PC-9 (cell line): ENCODE measurements at regions not wholly inside any gene's neighbourhood (a gene's known extent, or its start where the extent isn't known, plus 50 kb on each side); places are given as distances from the start of the nearest gene placed in this dataset.

Experiments used
- BruUV-seq: library from RNA; stranded (reverse); fragments of 400-500 nt; replicated peaks from 2 replicates; lab custom pipeline; 2021; lab: Mats Ljungman, UMichigan
- CTCF ChIA-PET: fragments of 300-600 bp; sonication (Branson Sonifier 250); formaldehyde crosslinking; loops from one replicate; lab custom pipeline; 2022; ENCODE audit warnings: antibody characterized with exemption; lab: Charles Lee
- POLR2A ChIA-PET: fragments of 300-600 bp; sonication (Branson Sonifier 250); formaldehyde crosslinking; loops from one replicate; lab custom pipeline; 2022; ENCODE audit warnings: antibody characterized with exemption; ENCODE audit not compliant: unreplicated experiment; lab: Charles Lee
- DNase-seq, 2 experiments: peaks; one replicate each; pipeline versions ENCODE4 v3.0.0 to v3.0.0-alpha.2; 2015 to 2022; ENCODE audit warnings: mixed read lengths in 1 of 2
- H2AFZ ChIP-seq: fragments of 200-600 bp; sonication (generic); 2 replicates; pipeline ENCODE4 v1.8.1; 2017; ENCODE audit warnings: antibody characterized with exemption
- H3F3A ChIP-seq: fragments of 200-600 bp; sonication (generic); 2 replicates; pipeline ENCODE4 v1.8.1; 2017; ENCODE audit warnings: antibody characterized with exemption, mild to moderate bottlenecking, low read depth; ENCODE audit not compliant: insufficient read depth
- H3K27ac ChIP-seq: fragments of 200-600 bp; sonication (generic); 2 replicates; pipeline ENCODE4 v1.6.1; 2016; ENCODE audit warnings: mixed run types
- H3K27me3 ChIP-seq: fragments of 200-600 bp; sonication (generic); 2 replicates; pipeline ENCODE4 v1.6.1; 2016; ENCODE audit warnings: low read depth, mixed run types; ENCODE audit not compliant: insufficient read depth
- H3K36me3 ChIP-seq: fragments of 200-600 bp; sonication (generic); 2 replicates; pipeline ENCODE4 v1.6.1; 2016; ENCODE audit warnings: low read depth, mixed run types
- H3K4me1 ChIP-seq: fragments of 200-600 bp; sonication (generic); replicated peaks from 2 replicates; pipeline ENCODE4 v1.6.1; 2016; ENCODE audit warnings: mixed run types; ENCODE audit not compliant: insufficient read depth
- H3K4me2 ChIP-seq: fragments of 200-600 bp; sonication (generic); 2 replicates; pipeline ENCODE4 v1.6.1; 2017; ENCODE audit warnings: mixed run types
- H3K4me3 ChIP-seq: fragments of 200-600 bp; sonication (generic); 2 replicates; pipeline ENCODE4 v1.6.1; 2016; ENCODE audit warnings: mixed run types
- H3K79me2 ChIP-seq: fragments of 200-600 bp; sonication (generic); 2 replicates; pipeline ENCODE4 v1.6.1; 2017; ENCODE audit warnings: low read depth, mixed run types
- H3K9me2 ChIP-seq: fragments of 200-600 bp; sonication (generic); 2 replicates; pipeline ENCODE4 v1.8.1; 2017; ENCODE audit warnings: mild to moderate bottlenecking; ENCODE audit not compliant: insufficient read depth
- H3K9me3 ChIP-seq: fragments of 200-600 bp; sonication (generic); 2 replicates; pipeline ENCODE4 v1.8.1; 2016; ENCODE audit warnings: low read depth; ENCODE audit not compliant: insufficient read depth
- H4K20me1 ChIP-seq: fragments of 200-600 bp; sonication (generic); 2 replicates; pipeline ENCODE4 v1.8.1; 2017; ENCODE audit not compliant: insufficient read depth
- EZH2 ChIP-seq: fragments of 200-600 bp; sonication (generic); IDR thresholded peaks from 2 replicates; pipeline ENCODE4 v1.8.0; 2017; ENCODE audit warnings: antibody characterized with exemption, low read depth
- intact Hi-C: fragments of 100-400 bp; cut with micrococcal nuclease; formaldehyde crosslinking; loops from one replicate; pipeline ENCODE4 v1.10.0; 2022; ENCODE audit not compliant: unreplicated experiment
- TF ChIP-seq, protein P1 (sequence below): fragments of 200-600 bp; sonication (generic); conservative IDR thresholded peaks from 2 replicates; pipeline ENCODE4 v1.6.1; 2017; ENCODE audit warnings: mixed run types, antibody characterized with exemption, mild to moderate bottlenecking, moderate library complexity

DNA sequence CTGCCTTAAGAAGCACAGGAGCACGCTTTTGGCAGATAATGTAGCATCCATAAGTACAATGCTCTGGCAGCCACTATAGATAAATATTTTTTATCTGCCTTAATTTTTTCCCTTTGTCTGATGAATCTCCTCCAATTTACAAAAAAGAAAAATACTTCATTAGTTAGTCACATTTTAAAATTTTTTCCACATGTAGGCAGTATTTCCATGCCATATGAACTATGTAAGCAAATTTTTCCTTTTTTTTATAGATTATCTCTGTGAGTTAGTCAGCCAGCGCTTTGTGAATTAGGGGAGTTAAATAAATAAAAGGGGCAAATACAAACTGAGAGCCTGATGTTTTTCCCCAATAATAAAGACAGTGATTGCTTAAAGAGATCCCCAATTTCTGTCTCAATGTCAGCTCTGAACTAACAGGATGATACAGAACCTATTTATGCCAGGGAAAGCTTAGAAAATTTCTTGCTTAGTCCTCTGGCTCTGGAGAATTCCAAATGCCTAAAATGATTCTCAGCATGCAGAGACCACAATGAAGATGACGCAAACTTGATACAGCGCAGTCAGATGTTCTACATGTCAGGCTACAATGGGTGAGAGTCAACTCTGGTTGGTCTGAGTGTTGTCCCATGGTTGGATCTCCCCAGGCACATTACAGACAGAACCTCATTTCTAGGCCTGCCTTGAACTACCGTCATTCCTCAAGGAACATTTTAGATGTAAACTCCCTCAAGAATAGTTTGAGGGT is 390.4 kb upstream of the CDH6 start:
- Histone ChIP-seq H3K4me3 (no peak overlapping the region), H3F3A (no peaks in the 10 kb centered on the region), H3K79me2 (no peaks in the 10 kb centered on the region), H2AFZ (no peak overlapping the region), H3K9me2 (no peaks in the 10 kb centered on the region), H3K36me3 (no peaks in the 10 kb centered on the region), H3K4me2 (no peak overlapping the region), H4K20me1 (no peaks in the 10 kb centered on the region), H3K4me1 (no peaks in the 10 kb centered on the region), H3K9me3 (no peaks in the 10 kb centered on the region), H3K27me3 (no peaks in the 10 kb centered on the region), H3K27ac (no peak overlapping the region)
- intact Hi-C loops, result no loop called here
- no peak for DNase-seq
- CTCF ChIA-PET, result no interaction called here
- no TSS peak for BruUV-seq
- POLR2A ChIA-PET, result no interaction called here
- TF ChIP-seq, protein P1, sequence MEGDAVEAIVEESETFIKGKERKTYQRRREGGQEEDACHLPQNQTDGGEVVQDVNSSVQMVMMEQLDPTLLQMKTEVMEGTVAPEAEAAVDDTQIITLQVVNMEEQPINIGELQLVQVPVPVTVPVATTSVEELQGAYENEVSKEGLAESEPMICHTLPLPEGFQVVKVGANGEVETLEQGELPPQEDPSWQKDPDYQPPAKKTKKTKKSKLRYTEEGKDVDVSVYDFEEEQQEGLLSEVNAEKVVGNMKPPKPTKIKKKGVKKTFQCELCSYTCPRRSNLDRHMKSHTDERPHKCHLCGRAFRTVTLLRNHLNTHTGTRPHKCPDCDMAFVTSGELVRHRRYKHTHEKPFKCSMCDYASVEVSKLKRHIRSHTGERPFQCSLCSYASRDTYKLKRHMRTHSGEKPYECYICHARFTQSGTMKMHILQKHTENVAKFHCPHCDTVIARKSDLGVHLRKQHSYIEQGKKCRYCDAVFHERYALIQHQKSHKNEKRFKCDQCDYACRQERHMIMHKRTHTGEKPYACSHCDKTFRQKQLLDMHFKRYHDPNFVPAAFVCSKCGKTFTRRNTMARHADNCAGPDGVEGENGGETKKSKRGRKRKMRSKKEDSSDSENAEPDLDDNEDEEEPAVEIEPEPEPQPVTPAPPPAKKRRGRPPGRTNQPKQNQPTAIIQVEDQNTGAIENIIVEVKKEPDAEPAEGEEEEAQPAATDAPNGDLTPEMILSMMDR, result no peak
- no peak for TF ChIP-seq EZH2

GRCh38 chr5:30781643-30782042 is 411.8 kb upstream of the CDH6 start:
- CTCF ChIA-PET, result no interaction called here
- intact Hi-C loops, result no loop called here

DNA sequence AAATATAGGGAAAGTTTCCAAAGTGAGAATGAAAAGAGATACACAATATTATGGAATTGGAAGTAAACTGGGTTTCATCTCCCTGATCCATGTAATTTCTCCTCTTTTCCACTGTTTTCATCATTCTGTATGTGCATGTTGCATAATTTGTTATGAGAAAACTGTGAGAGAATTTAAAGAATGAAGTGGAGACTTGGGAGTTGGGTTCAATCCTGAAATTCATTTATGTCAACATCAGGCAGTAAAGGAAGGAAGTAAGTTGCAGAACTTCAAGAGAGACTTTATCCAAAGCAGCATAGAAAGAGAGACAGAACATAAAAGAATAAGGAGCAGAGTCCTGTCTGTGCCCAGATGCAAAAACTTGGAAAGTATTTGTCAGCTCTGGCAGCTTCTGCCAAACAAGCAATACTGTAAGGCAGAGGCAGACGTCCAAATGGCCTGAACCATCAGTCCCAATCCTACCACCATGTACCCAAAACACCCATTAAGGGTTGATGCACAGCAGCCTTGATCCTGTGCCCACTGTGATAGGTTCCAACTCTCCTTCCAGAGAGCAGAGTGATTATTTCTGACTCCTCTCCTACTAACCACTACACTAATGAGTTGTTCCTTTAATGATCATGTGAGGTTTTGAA is 425.3 kb upstream of the CDH6 start:
- Histone ChIP-seq H3K27me3 (no peaks in the 10 kb centered on the region), H3K4me3 (no peak overlapping the region), H4K20me1 (no peaks in the 10 kb centered on the region), H3K36me3 (no peaks in the 10 kb centered on the region), H3K27ac (no peak overlapping the region), H3F3A (no peaks in the 10 kb centered on the region), H3K9me2 (no peaks in the 10 kb centered on the region), H2AFZ (no peak overlapping the region), H3K9me3 (no peaks in the 10 kb centered on the region), H3K79me2 (no peaks in the 10 kb centered on the region), H3K4me1 (no peaks in the 10 kb centered on the region), H3K4me2 (no peak overlapping the region)
- CTCF ChIA-PET, result no interaction called here
- no peak for DNase-seq
- no TSS peak for BruUV-seq
- intact Hi-C loops, result no loop called here
- POLR2A ChIA-PET, result no interaction called here
- TF ChIP-seq, protein P1, result no peak
- TF ChIP-seq EZH2, result no peak

More at GRCh38 chr5:30781643-30782042, 411.8 kb upstream of the CDH6 start:
- no peaks in the 10 kb centered on the region for H3K4me1 ChIP-seq
- no peak for DNase-seq
- no peak overlapping the region for H3K27ac ChIP-seq
- H3K4me3 ChIP-seq, result no peak overlapping the region
- H3K79me2 ChIP-seq, result no peaks in the 10 kb centered on the region
- H3K9me2 ChIP-seq, result no peaks in the 10 kb centered on the region
- BruUV-seq, result no TSS peak
- TF ChIP-seq, protein P1, result no peak
- no peak for TF ChIP-seq EZH2
- H3F3A ChIP-seq, result no peaks in the 10 kb centered on the region
- H3K9me3 ChIP-seq, result no peaks in the 10 kb centered on the region
- no peak overlapping the region for H3K4me2 ChIP-seq
- H3K36me3 ChIP-seq, result no peaks in the 10 kb centered on the region
- no peaks in the 10 kb centered on the region for H3K27me3 ChIP-seq
- POLR2A ChIA-PET, result no interaction called here
- H2AFZ ChIP-seq, result no peak overlapping the region
- no peaks in the 10 kb centered on the region for H4K20me1 ChIP-seq
